ENCODE measurements at regions not wholly inside any gene's neighbourhood (a gene's known extent, or its start where the extent isn't known, plus 50 kb on each side); places are given as distances from the start of the nearest gene placed in this dataset.
A peak's percentile ranks its signal among the peaks of the same experiment; 100 is the strongest.

DNA sequence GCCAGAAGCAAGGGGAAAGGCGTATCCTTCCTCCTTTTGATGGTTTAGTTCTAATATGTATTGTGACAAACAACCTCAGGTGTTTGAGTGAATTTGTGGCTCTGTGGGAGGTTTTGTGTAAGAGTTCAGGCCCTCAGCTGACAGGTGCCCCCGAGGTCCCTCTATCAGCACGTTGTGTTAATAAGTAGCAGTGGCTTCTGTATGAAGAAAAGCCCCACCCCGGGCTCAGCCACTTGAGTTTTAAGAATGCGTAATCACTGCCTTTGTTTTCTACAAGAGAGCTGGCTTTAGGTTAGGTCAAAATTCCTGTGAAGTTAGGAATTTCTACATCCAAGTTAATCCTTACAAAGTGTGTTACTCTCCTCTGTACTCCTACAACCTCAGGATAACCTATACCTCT lies 92.4 kb upstream of the PGBD5 start:
- TF ChIP-seq ISL1 (CRISPR knock-in tag; IDR thresholded peaks at IDR 0.05), result no peak
- TF ChIP-seq ZNF70 (CRISPR knock-in tag; IDR thresholded peaks at IDR 0.05), result no peak
- no peak for TF ChIP-seq ZFP30 (CRISPR knock-in tag; IDR thresholded peaks at IDR 0.05)
- TF ChIP-seq, protein P1, sequence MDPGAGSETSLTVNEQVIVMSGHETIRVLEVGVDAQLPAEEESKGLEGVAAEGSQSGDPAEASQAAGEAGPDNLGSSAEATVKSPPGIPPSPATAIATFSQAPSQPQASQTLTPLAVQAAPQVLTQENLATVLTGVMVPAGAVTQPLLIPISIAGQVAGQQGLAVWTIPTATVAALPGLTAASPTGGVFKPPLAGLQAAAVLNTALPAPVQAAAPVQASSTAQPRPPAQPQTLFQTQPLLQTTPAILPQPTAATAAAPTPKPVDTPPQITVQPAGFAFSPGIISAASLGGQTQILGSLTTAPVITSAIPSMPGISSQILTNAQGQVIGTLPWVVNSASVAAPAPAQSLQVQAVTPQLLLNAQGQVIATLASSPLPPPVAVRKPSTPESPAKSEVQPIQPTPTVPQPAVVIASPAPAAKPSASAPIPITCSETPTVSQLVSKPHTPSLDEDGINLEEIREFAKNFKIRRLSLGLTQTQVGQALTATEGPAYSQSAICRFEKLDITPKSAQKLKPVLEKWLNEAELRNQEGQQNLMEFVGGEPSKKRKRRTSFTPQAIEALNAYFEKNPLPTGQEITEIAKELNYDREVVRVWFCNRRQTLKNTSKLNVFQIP (CRISPR knock-in tag; IDR thresholded peaks at IDR 0.05; ENCODE audit: borderline replicate concordance, low read depth), result no peak
- no peak for TF ChIP-seq TOX (CRISPR knock-in tag; IDR thresholded peaks at IDR 0.05; ENCODE audit: borderline replicate concordance)
- no peak for TF ChIP-seq SNAI2 (CRISPR knock-in tag; IDR thresholded peaks at IDR 0.05)
- TF ChIP-seq BACH2 (CRISPR knock-in tag; IDR thresholded peaks at IDR 0.05; ENCODE audit: borderline replicate concordance), result no peak
- no peak for TF ChIP-seq ZNF565 (CRISPR knock-in tag; conservative IDR thresholded peaks at IDR 0.05; ENCODE audit: low read depth)
- no peak for TF ChIP-seq ARNTL (CRISPR knock-in tag; IDR thresholded peaks at IDR 0.05; ENCODE audit: borderline replicate concordance, low read depth)
- TF ChIP-seq, protein P2, sequence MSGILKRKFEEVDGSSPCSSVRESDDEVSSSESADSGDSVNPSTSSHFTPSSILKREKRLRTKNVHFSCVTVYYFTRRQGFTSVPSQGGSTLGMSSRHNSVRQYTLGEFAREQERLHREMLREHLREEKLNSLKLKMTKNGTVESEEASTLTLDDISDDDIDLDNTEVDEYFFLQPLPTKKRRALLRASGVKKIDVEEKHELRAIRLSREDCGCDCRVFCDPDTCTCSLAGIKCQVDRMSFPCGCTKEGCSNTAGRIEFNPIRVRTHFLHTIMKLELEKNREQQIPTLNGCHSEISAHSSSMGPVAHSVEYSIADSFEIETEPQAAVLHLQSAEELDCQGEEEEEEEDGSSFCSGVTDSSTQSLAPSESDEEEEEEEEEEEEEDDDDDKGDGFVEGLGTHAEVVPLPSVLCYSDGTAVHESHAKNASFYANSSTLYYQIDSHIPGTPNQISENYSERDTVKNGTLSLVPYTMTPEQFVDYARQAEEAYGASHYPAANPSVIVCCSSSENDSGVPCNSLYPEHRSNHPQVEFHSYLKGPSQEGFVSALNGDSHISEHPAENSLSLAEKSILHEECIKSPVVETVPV (CRISPR knock-in tag; IDR thresholded peaks at IDR 0.05), result no peak
- TF ChIP-seq CSDC2 (CRISPR knock-in tag; IDR thresholded peaks at IDR 0.05), result no peak
- TF ChIP-seq ZFP3 (CRISPR knock-in tag; IDR thresholded peaks at IDR 0.05), result no peak
- TF ChIP-seq ZNF8 (CRISPR knock-in tag; IDR thresholded peaks at IDR 0.05), result no peak
- no peak for TF ChIP-seq ESRRG (CRISPR knock-in tag; IDR thresholded peaks at IDR 0.05)
- TF ChIP-seq PPARA (CRISPR knock-in tag; IDR thresholded peaks at IDR 0.05; ENCODE audit: borderline replicate concordance), result no peak
- no peak for TF ChIP-seq TCF4 (CRISPR knock-in tag; IDR thresholded peaks at IDR 0.05; ENCODE audit: borderline replicate concordance)
- TF ChIP-seq, protein P3, sequence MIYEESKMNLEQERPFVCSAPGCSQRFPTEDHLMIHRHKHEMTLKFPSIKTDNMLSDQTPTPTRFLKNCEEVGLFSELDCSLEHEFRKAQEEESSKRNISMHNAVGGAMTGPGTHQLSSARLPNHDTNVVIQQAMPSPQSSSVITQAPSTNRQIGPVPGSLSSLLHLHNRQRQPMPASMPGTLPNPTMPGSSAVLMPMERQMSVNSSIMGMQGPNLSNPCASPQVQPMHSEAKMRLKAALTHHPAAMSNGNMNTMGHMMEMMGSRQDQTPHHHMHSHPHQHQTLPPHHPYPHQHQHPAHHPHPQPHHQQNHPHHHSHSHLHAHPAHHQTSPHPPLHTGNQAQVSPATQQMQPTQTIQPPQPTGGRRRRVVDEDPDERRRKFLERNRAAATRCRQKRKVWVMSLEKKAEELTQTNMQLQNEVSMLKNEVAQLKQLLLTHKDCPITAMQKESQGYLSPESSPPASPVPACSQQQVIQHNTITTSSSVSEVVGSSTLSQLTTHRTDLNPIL (CRISPR knock-in tag; IDR thresholded peaks at IDR 0.05; ENCODE audit: low read depth), result no peak
- TF ChIP-seq RARB (CRISPR knock-in tag; IDR thresholded peaks at IDR 0.05), result no peak
- no peak for TF ChIP-seq OSR1 (CRISPR knock-in tag; IDR thresholded peaks at IDR 0.05)
- no peak for TF ChIP-seq GLIS3 (CRISPR knock-in tag; IDR thresholded peaks at IDR 0.05)
- ATAC-seq, result no peak

DNA sequence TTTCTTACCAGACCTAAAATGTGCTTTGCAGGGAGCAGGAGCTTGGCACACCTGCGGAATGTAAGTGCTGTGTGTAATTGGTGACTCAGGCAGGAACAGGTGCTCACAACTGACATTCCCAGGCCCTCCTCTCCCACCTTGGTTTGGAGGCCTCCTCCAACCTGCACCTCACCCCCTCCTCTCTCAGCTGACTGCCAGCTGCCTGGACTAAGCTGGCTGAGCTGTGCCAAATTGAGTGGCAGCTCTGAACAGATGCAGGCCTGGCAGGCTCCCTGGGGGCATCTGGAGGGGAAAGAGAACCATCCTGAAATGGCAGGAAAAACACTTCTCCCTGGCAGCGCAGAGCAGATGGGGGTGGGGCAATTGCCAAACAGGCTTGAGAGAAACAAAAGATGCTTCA lies 91.7 kb upstream of the PGBD5 start:
- TF ChIP-seq ZNF70 (CRISPR knock-in tag; IDR thresholded peaks at IDR 0.05) (peak; percentile 97), ZC3H10 (CRISPR knock-in tag; IDR thresholded peaks at IDR 0.05) (no peak)
- no peak for ATAC-seq

DNA sequence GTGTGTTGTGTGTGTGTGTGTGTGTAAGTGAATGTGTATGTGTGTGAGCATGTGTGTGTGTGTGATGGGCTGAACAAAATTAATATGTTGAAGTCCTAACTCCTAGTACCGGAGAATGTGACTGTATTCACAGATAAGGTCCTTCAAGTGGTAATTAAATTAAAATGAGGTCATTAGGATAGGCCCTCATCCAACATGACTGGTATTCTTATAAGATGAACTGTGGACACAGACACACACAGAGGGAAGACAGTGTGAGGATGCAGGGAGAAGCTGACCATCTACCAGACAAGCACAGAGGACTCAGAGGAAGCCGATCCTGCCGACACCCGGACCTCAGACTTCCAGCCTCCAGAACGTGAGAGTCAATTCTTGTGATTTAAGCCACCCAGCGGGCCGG lies 91.2 kb upstream of the PGBD5 start:
- TF ChIP-seq ZNF70 (CRISPR knock-in tag; IDR thresholded peaks at IDR 0.05) (no peak), ISL1 (CRISPR knock-in tag; IDR thresholded peaks at IDR 0.05) (no peak), SNAI2 (CRISPR knock-in tag; IDR thresholded peaks at IDR 0.05) (no peak), ZNF565 (CRISPR knock-in tag; conservative IDR thresholded peaks at IDR 0.05; ENCODE audit: low read depth) (no peak), RARB (CRISPR knock-in tag; IDR thresholded peaks at IDR 0.05) (no peak), ESRRG (CRISPR knock-in tag; IDR thresholded peaks at IDR 0.05) (no peak), CSDC2 (CRISPR knock-in tag; IDR thresholded peaks at IDR 0.05) (no peak), ZC3H10 (CRISPR knock-in tag; IDR thresholded peaks at IDR 0.05) (no peak), BACH2 (CRISPR knock-in tag; IDR thresholded peaks at IDR 0.05; ENCODE audit: borderline replicate concordance) (no peak), OSR1 (CRISPR knock-in tag; IDR thresholded peaks at IDR 0.05) (no peak), ARNTL (CRISPR knock-in tag; IDR thresholded peaks at IDR 0.05; ENCODE audit: borderline replicate concordance, low read depth) (no peak), TCF4 (CRISPR knock-in tag; IDR thresholded peaks at IDR 0.05; ENCODE audit: borderline replicate concordance) (no peak), GLIS3 (CRISPR knock-in tag; IDR thresholded peaks at IDR 0.05) (no peak), ZFP30 (CRISPR knock-in tag; IDR thresholded peaks at IDR 0.05) (no peak), ZFP3 (CRISPR knock-in tag; IDR thresholded peaks at IDR 0.05) (no peak)
- TF ChIP-seq, protein P4, sequence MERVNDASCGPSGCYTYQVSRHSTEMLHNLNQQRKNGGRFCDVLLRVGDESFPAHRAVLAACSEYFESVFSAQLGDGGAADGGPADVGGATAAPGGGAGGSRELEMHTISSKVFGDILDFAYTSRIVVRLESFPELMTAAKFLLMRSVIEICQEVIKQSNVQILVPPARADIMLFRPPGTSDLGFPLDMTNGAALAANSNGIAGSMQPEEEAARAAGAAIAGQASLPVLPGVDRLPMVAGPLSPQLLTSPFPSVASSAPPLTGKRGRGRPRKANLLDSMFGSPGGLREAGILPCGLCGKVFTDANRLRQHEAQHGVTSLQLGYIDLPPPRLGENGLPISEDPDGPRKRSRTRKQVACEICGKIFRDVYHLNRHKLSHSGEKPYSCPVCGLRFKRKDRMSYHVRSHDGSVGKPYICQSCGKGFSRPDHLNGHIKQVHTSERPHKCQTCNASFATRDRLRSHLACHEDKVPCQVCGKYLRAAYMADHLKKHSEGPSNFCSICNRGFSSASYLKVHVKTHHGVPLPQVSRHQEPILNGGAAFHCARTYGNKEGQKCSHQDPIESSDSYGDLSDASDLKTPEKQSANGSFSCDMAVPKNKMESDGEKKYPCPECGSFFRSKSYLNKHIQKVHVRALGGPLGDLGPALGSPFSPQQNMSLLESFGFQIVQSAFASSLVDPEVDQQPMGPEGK (CRISPR knock-in tag; IDR thresholded peaks at IDR 0.05; ENCODE audit: borderline replicate concordance), result no peak
- TF ChIP-seq, protein P3 (CRISPR knock-in tag; IDR thresholded peaks at IDR 0.05; ENCODE audit: low read depth), result no peak
- TF ChIP-seq, protein P1 (CRISPR knock-in tag; IDR thresholded peaks at IDR 0.05; ENCODE audit: borderline replicate concordance, low read depth), result no peak

More for the DNA sequence above, 91.2 kb upstream of the PGBD5 start:
- no peak for ATAC-seq
